GM21737 (cell line): ENCODE measurements at regions not wholly inside any gene's neighbourhood (a gene's known extent, or its start where the extent isn't known, plus 50 kb on each side); places are given as distances from the start of the nearest gene placed in this dataset.
"Not testable (repeated sequence)": the region's sequence is repeated elsewhere in the genome, so short reads cannot be mapped to it uniquely, and the experiment has no call there.

ENCODE experiments used
- ATAC-seq: cut with Tn5 transposase; IDR thresholded peaks from one replicate; pipeline ENCODE4 v1.9.1; 2021; ENCODE audit warnings: mild to moderate bottlenecking, moderate library complexity; ENCODE audit not compliant: unreplicated experiment

DNA sequence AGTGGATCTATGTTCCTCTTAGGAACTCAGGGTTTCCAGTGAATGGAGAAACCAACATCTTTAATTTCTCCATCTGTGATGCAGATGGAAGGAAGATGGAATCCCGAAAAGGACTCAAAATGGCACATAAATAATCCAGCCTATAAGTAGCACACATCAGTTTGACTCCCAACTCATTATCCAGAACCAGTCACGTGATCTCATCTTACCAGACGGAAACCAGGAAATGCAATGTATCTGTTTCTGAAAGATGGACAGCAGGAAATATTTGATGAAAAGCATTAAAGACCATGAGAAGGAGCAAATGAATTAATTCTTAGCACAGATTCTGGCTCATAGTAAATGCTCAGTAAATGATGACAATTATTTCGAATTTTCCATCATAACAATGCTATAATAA lies 443.1 kb upstream of the FMR1 start:
- ATAC-seq, result no peak

DNA sequence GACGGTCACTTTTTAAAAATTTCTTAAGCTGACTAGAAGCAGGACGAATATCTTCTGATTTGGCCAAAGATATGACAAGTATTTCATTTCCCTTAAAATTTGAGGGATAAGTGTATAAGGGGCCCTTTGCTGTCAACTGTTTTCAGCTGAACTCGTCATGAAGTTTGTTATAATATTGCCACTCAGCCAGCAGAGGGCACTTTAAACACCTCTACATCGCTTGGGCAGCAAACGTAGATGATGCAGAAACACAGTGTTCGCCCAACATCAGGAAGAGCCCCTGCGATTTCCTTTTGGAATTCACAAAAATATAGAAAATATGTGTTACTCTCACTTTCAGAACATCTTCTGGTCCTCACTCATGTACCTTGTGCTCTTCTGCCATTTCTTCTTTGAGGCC lies 435.7 kb upstream of the FMR1 start:
- no peak for ATAC-seq

DNA sequence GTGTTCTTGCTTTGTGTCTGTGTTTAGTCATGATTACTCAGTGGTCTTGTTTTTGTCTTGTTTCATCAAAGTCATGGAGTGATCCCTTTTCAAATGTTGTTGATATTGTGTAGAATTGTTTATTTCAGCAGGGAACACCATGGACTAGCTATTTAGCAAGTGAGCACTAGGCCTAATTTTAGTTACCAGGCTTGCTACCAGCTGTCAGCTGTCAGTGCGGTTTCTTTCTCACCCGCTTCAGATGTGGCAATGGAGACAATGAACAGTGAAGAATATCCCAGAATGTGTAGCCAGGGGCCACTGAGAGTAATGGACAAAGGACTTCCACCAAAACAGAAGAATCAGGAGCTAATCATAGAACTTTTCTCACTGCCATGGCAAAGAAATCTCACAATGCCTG lies 432.8 kb upstream of the FMR1 start:
- no peak for ATAC-seq

DNA sequence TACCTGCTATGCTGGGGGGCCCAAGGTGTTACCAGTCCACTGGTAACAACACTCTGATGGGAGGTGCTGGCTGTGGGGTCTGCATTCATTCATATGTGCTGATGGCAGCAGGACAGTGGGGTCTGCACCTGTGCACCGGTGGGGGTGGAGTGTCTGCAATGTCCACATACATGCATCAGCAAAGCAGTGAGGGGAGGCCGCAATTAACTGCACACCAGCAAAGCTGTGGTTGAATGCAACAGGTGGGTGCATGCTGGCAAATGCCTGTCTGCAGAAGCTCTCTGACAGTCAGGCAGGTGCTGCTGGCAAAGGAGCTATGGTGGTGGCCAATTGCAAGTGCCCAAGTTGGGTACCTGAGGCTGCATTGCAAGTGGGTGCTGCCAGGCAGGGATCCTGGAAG lies 426.5 kb upstream of the FMR1 start:
- no peak for ATAC-seq

DNA sequence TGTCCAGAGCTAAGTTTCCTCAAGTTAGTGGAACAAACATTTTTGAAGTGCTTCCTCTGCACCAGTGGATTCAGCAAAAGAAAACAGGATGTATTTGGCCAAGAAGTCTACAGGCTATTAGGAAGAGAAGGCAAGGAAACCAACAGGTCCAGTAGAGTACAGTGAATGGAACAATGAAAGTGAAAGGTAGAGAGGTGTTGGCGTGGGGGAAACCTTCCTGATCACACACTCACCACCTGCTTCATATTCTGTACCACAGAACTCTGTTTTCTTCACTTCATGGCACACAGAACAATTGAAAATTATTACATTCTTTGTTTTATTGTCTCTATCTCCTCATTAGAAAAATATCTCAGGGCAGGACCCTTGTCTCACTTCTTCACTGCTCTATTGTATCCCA lies 417.4 kb upstream of the FMR1 start:
- ATAC-seq, result no peak

DNA sequence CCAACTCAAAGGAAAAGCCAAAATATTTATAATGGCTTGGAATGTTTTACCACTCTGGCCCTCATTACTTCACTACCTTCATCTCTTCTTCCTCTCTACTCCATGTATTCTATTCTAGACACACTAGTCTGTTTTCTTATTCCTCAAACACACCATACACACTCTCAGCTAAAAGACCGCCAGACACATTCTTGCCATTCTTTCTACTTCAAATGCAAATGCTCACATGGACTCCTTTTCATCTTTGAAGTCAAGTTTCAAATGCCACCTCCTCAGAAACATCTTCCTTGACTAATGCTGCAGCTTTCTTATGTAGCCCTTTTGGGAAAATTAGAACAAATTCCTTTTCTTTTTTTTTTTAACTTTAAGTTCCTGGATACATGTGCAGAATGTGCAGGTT lies 412.9 kb upstream of the FMR1 start:
- no peak for ATAC-seq

DNA sequence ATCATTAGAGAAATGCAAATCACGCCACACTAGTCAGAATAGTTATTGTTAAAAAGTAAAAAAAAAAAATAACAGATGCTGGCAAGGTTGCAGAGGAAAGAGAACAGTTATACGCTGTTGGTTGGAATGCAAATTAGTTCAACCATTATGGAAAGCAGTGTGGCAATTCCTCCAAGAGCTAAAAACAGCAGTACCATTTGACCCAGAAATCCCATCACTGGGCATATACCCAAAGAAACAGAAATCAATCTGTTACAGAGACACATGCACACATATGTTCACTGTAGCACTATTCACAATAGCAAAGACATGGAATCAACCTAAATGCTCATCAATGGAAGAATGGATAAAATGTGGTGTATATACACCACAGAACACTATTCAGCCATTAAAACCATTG lies 388.7 kb upstream of the FMR1 start:
- ATAC-seq, result no peak

DNA sequence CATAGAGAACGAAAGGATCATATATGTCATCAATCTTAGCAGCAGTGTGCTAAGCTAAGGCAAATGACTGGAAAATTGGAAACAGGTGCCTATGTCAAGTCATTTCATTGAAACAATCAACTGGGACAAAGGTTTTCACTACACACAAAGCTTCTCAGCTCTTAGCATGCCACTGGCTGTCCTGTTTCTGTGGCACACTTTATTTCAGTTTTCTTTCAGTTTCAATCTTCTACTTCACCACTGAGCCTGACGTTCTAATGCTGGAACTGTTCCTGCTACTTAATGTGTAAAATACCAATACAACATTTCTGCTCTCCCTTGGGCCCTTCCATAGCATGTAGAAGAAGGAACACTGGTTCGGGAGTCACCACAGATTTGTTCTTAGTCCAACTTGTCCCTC lies 378.3 kb upstream of the FMR1 start:
- no peak for ATAC-seq

DNA sequence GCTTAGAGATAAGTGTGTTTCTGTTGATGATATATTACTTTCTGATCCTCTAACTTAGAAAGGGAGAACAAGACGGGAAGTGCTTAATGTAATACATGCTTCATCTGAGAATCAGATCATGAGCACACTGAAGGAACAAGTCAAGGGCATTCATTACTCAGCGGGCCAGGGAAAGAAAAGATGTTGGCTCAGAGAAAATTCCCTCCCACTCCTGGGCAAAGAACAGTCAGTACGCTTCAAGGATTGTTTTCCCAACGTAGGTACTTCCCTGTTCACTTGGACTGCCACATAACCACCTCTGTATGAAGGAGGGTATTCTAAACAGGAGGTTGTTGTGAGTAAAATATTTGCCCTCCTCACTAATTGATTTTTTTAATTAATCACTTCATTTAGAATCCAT lies 374.5 kb upstream of the FMR1 start:
- no peak for ATAC-seq

DNA sequence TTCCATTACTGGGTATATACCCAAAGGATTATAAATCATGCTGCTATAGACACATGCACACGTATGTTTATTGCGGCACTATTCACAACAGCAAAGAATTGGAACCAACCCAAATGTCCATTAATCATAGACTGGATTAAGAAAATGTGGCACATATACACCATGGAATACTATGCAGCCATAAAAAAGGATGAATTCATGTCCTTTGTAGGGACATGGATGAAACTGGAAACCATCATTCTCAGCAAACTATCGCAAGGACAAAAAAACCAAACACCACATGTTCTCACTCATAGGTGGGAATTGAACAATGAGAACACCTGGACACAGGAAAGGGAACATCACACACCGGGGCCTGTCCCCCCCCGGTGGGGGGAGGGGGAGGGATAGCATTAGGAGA lies 363.7 kb upstream of the FMR1 start:
- not testable (repeated sequence) for ATAC-seq

DNA sequence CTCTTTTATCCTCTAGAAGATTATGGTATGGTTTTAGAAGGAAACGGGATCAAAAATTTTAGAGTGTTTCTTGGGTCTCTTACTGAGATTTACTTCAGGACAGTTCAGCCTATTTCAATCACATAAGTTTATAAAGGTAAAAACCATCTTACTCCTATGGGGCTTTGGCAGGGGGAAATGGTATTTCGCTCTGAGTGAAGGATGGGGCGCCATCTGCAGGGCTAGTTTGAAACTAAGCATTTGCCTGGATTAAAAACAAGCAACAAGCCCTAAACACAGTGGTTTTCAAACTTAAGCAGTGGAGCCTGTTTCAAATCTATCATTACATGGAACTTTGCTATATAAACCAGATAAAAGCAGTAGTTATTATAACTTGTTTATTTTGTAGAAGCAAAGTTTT lies 361.5 kb upstream of the FMR1 start:
- no peak for ATAC-seq

DNA sequence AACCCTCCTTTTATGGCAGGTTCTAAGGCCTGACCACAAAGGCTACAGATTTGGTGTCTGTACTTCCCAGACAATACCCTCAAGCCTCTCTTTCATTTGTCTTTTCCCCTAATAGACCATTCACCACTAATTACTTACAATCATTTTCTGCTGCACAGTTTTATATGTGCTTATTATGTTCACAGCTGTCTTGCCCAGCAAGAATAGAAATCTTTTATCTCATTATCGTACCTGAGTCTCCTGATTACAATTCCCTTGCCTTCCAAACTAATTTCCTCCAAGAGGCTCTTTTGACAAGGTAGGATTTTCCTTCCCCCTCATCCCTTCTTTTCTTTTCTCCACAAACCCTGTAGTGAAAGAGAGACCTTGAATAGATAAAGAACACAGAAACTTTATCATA lies 352.5 kb upstream of the FMR1 start:
- no peak for ATAC-seq

DNA sequence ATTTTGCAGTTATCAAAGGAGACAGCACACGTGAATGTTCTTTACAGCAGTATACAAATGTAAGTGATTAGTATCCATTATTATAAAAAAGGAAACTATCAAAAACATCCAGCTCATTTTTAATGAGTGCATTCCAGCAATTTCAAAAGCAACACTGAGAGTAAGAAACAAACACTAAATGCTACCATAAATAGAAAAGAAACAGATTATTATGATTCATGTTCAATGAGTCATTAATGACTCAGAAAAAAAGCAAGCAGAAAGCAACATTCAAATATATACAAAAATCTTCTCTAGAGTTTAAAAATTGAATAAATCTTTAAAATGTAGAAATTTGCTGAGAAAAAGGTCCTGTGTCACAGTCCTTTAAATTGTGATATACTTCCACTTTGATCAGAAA lies 346.5 kb upstream of the FMR1 start:
- no peak for ATAC-seq

DNA sequence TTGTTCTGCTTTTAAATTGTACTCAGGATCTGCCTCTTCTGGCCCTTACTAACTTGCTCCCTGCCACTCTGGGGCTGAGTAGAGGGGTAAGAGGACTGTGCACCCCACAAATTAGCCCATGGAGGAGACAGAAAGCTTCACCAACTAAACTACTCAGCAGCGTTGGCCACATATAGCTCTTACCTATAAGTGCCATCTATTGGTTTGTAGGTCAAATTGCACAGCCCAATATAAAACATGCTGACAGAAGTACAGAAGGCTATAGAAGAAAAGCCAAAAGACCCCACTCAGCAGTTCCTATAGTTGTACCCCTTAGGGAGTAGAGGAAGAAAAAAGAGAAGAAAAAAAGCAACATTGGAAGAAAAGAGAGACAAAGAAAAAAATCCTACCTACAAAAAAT lies 341.2 kb upstream of the FMR1 start:
- ATAC-seq, result no peak

DNA sequence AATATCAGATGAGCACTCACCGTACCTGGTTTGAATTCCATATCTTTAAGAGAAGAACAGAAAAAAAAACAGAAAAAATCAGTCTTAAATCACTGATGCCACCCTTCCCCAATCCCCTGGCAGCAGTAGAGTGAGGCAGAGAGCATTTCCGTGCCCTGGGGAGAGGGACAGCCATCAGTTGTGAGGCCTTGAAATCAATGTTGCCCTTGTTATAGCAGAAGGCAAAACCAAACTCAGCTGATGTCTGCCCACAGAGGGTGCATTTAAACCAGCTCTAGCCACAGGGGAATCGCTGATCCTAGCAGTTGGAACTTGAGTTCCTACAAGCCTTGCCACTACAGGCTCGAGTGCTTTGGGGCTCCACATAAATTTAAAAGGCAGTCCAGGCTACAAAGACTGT lies 338.5 kb upstream of the FMR1 start:
- no peak for ATAC-seq

DNA sequence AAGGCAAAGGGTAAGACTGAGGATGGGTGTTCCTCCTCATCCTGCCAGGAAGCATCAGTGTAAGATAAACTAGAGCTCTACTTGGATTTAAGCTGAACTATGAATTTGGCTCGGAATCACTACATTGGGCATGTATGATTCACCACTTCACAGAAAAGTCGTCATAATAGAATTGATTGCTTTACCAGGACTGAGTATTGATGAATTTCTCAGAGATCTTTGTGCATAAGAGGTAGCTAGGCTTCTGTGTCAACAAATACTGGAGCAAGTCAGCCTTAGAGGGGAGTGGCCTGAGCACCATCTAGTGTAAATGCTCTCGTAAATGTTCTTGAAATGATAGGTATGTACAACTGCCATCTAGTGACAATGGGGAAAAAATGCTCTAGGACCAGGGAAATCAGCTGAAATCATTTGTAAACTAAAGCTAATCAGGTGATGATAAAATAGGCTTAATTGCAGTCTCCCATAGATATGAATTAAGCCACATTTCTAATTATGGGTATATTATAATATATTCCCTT lies 309.5 kb upstream of the FMR1 start:
- ATAC-seq, result no peak

DNA sequence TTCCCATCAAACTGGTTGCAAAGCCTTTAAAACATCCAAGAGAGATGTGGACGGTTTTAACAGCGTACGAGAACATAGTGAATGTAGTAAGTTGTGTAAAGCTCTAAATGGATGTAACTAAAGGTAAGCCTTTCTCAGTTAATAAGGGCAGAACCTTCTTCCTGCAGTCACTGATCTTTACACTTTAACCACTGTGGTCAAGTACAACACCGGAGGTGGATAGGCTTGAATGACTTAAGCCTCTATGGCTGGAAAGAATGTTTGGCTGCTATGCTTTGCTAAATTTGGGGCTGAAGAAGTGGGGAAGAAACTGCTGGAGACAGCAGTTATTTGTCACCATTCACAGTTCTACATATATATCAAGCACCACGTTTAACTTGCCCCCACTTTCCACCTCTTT lies 285.1 kb upstream of the FMR1 start:
- no peak for ATAC-seq

DNA sequence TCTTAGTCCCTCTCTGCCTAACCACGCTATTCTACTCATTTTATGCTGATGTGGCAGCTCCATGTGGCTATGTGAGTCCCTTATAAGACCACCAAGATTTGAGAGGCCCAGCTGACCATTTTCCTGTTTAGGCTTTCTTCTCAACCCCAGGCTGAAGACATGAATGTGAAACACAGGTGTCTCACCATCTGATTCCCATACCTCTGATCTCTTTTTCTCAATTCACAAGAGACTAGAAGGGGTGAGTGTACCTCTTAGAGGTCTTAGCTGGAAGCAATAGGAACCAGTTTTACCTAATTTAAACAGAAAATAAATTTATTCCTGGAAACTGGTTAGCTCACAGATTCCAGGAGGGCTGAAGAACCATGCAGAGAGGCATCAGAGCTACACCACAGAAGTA lies 276.5 kb upstream of the FMR1 start:
- ATAC-seq, result no peak

DNA sequence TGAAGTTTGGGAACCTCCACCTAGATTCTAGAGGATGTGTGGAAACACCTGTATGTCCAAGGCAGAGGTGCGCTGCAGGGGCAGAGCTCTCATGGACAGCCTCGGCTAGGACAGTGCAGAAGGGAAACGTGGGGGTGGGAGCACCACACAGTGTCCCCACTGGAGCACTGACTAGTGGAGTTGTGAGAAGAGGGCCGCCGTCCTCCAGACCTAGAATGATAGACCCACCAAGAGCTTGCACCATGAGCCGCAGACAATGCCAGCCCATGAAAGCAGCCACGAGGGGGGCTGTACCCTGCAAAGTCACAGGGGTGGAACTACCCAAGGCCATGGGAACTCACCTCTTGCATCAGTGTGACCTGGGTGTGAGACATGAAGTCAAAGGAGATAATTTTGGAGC lies 274.5 kb upstream of the FMR1 start:
- ATAC-seq, result no peak

DNA sequence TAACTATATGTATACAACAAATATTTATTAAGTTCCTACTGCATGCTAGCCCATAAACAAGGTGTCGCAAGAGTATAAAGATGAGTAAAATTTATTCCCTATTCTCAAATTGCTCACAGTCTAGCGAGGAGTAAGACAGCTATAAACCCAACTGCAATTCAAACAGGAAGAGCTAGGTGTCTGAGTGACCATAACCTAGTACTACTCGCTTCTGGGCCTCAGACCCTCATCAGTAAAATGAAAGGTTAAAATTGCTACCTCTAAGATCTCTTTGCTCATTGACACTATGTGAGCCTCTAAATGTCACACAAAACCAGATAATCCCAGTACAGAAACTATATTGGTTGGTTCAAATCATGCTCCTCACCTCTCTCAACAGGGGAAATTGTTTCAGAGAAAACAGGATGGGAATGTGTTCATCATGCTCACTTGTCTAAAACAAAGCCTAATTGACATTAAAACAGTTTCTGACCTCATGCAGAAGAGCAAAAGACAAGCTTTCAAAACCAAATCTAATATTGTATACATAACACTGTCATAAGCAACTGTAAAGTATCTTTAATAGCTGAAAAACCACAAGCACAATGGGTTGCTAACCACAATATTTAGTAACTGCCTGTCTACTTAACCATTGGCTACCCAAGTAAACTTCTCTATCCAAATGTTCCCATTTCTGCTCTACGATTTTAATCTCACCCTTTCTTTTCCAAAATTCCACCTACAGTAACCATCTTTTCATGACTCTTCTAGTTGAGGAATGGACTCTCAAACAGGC lies 264.6 kb upstream of the FMR1 start:
- ATAC-seq, result no peak

DNA sequence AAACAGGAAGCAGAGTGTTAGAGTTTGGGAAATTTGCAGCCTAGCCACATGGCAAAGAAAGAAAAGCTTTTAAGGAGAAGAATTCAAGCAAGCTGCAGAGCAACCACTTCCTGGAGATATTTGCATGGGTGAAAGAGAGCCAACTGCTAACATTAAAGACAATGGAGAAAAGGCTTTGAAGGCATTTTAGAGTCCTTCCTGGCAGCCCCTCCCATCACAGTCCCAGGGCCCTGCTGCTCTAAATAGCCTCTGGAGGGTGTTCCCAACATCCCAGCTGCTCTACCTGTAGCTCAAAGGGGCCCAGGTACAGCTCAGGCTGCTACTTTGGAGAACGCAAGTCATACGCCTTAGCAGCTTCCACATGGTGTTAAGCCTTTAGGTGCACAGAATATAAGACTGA lies 235.9 kb upstream of the FMR1 start:
- no peak for ATAC-seq

DNA sequence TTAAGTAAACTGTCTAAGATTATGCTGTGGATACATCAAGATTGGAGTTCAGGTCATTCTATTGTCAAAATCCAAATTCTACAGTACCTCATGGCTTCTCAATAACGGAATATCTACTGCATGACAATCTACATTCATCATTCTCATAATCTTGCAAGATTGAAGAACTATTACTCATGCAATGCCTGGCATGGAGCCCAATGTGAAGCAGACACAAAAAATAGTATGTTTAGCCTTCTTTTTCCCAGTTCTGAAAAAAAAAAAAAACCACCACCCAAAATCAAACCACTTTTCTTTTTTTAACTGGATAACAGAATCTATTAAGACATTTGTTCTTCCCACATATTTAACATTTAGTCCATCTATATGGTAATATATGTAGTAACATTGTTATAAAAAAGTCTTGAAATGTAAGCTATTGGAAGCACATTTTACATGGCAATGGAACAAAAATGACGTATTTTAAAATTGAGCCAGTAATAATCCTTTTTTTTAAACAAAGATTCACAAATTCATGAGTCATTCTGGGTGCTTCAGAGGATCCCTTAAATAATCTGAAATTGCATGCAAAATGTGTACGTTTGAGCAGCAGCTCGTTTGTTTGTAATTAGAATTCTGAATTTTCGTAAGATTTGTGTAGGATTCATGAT lies 232.2 kb upstream of the FMR1 start:
- no peak for ATAC-seq

DNA sequence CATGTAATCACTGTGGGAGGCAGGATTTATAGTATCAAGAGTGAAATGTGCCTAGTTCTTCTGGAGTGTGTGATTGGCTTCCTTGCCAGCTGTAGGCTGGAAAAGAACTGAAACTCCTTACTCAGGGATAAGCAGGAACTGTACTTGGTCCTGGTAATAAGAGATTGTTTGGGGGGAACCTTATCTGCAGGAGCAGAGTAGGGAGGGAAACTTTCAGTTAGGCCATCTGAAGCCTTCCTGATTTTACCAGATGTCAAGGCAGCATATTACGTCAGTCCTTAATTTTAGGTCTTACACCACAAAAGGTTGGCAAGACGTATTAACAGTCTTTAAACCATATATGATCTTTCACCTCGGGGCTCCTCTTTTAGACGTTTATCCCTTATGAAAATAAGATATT lies 231.5 kb upstream of the FMR1 start:
- no peak for ATAC-seq
